DND-41 (cell line): ENCODE measurements at regions not wholly inside any gene's neighbourhood (a gene's known extent, or its start where the extent isn't known, plus 50 kb on each side); places are given as distances from the start of the nearest gene placed in this dataset.

Experiments
- ATAC-seq: fragments of 200-7000 bp; cut with Tn5 transposase; 3 replicates; pipeline ENCODE4 v1.9.1; 2021; ENCODE audit warnings: low read depth; ENCODE audit not compliant: insufficient read depth
- DNase-seq: peaks from one replicate; pipeline ENCODE4 v3.0.0-alpha.2; 2020
- H2AFZ ChIP-seq: 2 replicates; pipeline ENCODE4 v1.6.0; 2012; ENCODE audit warnings: low read depth, low read length
- H3K27ac ChIP-seq: 2 replicates; pipeline ENCODE4 v1.5.1; 2012; ENCODE audit warnings: low read length, inconsistent platforms
- H3K27me3 ChIP-seq: fragments of 200-600 bp; sonication (generic); 2 replicates; pipeline ENCODE4 v1.6.0; 2012; ENCODE audit warnings: low read length, mild to moderate bottlenecking, inconsistent platforms; ENCODE audit not compliant: insufficient read depth, poor library complexity
- H3K36me3 ChIP-seq: 2 replicates; pipeline ENCODE4 v1.5.1; 2012; ENCODE audit warnings: low read length, inconsistent platforms; ENCODE audit not compliant: insufficient read depth
- H3K4me1 ChIP-seq: 2 replicates; pipeline ENCODE4 v1.5.1; 2012; ENCODE audit warnings: mild to moderate bottlenecking, low read length; ENCODE audit not compliant: insufficient read depth
- H3K4me2 ChIP-seq: 2 replicates; pipeline ENCODE4 v1.6.0; 2012; ENCODE audit warnings: mild to moderate bottlenecking, moderate library complexity, low read length, inconsistent platforms; ENCODE audit not compliant: insufficient read depth
- H3K4me3 ChIP-seq, 2 experiments: fragments of 200-600 bp in 1 of 2; shearing (Covaris generic) in 1 of 2; 2 replicates each; pipeline ENCODE4 v1.5.1; 2012 to 2016; ENCODE audit warnings: inconsistent platforms in 2 of 2, low read length in 2 of 2, mild to moderate bottlenecking in 2 of 2, low read depth in 1 of 2, moderate library complexity in 1 of 2
- H3K79me2 ChIP-seq: 2 replicates; pipeline ENCODE4 v1.6.0; 2012; ENCODE audit warnings: low read length, inconsistent platforms; ENCODE audit not compliant: insufficient read depth
- H3K9ac ChIP-seq: 2 replicates; pipeline ENCODE4 v1.6.0; 2012; ENCODE audit warnings: low read depth, mild to moderate bottlenecking, inconsistent platforms, low read length, moderate library complexity
- H3K9me3 ChIP-seq: 2 replicates; pipeline ENCODE4 v1.5.1; 2012; ENCODE audit warnings: low read length, moderate library complexity, mild to moderate bottlenecking, inconsistent platforms; ENCODE audit not compliant: insufficient read depth, severe bottlenecking
- H4K20me1 ChIP-seq: 2 replicates; pipeline ENCODE4 v1.6.0; 2012; ENCODE audit warnings: low read length; ENCODE audit not compliant: insufficient read depth
- CTCF ChIP-seq: IDR thresholded peaks from 2 replicates; pipeline ENCODE4 v1.5.1; 2012; ENCODE audit warnings: borderline replicate concordance, low read length, moderate library complexity, mild to moderate bottlenecking; ENCODE audit not compliant: poor library complexity, severe bottlenecking; ENCODE audit errors: extremely low read depth
- EZH2 ChIP-seq: IDR thresholded peaks from 3 replicates; pipeline ENCODE4 v1.6.1; 2012; ENCODE audit warnings: borderline replicate concordance, low read depth, mild to moderate bottlenecking, moderate library complexity, low read length, inconsistent platforms; ENCODE audit not compliant: severe bottlenecking

GRCh38 chr4:19425146-19425545, 826.6 kb upstream of the SLIT2 start:
- no peaks in the 10 kb centered on the region for H4K20me1 ChIP-seq
- no peaks in the 10 kb centered on the region for H3K27me3 ChIP-seq
- no peak overlapping the region for H3K9ac ChIP-seq
- H3K4me1 ChIP-seq, result no peaks in the 10 kb centered on the region
- no peaks in the 10 kb centered on the region for H3K36me3 ChIP-seq
- no peak overlapping the region for H3K4me2 ChIP-seq
- TF ChIP-seq EZH2 (no peak), CTCF (no peak)
- H2AFZ ChIP-seq, result no peak overlapping the region
- peaks cover 5% of the 10 kb centered on the region for H3K9me3 ChIP-seq
- DNase-seq (no peak), ATAC-seq (no peak)
- H3K27ac ChIP-seq, result no peak overlapping the region
- H3K79me2 ChIP-seq, result no peaks in the 10 kb centered on the region
- H3K4me3 ChIP-seq, result no peak overlapping the region

- no peak for ATAC-seq
- no peak overlapping the region for H3K27ac ChIP-seq
- H2AFZ ChIP-seq, result no peak overlapping the region
- H3K4me2 ChIP-seq, result no peak overlapping the region
- no peaks in the 10 kb centered on the region for H3K36me3 ChIP-seq
- no peaks in the 10 kb centered on the region for H3K27me3 ChIP-seq
- no peak overlapping the region for H3K4me3 ChIP-seq
- H3K4me1 ChIP-seq, result no peaks in the 10 kb centered on the region
- no peak overlapping the region for H3K9ac ChIP-seq
- no peaks in the 10 kb centered on the region for H3K79me2 ChIP-seq
- no peak for DNase-seq
- H4K20me1 ChIP-seq, result no peaks in the 10 kb centered on the region
- TF ChIP-seq EZH2 (no peak), CTCF (no peak)
- no peaks in the 10 kb centered on the region for H3K9me3 ChIP-seq
These were observed 834.4 kb upstream of the SLIT2 start for GRCh38 chr4:19417256-19417655.

GRCh38 chr4:19416146-19416545, 835.6 kb upstream of the SLIT2 start:
- Histone ChIP-seq H3K4me2 (no peak overlapping the region), H3K27ac (no peak overlapping the region), H3K4me3 (no peak overlapping the region), H2AFZ (no peak overlapping the region), H3K36me3 (no peaks in the 10 kb centered on the region), H3K4me1 (no peaks in the 10 kb centered on the region), H3K79me2 (no peaks in the 10 kb centered on the region), H4K20me1 (no peaks in the 10 kb centered on the region), H3K9me3 (no peaks in the 10 kb centered on the region), H3K9ac (no peak overlapping the region), H3K27me3 (no peaks in the 10 kb centered on the region)
- ATAC-seq (no peak), DNase-seq (no peak)
- TF ChIP-seq EZH2, result no peak
- no peak for TF ChIP-seq CTCF

GRCh38 chr4:19408490-19408889, 843.2 kb upstream of the SLIT2 start:
- Histone ChIP-seq H3K9me3 (no peaks in the 10 kb centered on the region), H3K4me1 (no peaks in the 10 kb centered on the region), H3K4me3 (no peak overlapping the region), H3K27ac (no peak overlapping the region), H2AFZ (no peak overlapping the region), H3K27me3 (no peaks in the 10 kb centered on the region), H3K9ac (no peak overlapping the region), H3K4me2 (no peak overlapping the region), H3K79me2 (no peaks in the 10 kb centered on the region), H4K20me1 (no peaks in the 10 kb centered on the region), H3K36me3 (no peaks in the 10 kb centered on the region)
- no peak for TF ChIP-seq EZH2
- TF ChIP-seq CTCF, result no peak
- no peak for DNase-seq
- no peak for ATAC-seq
